Fibroblast of gingiva (primary cell): ENCODE measurements at regions not wholly inside any gene's neighbourhood (a gene's known extent, or its start where the extent isn't known, plus 50 kb on each side); places are given as distances from the start of the nearest gene placed in this dataset.
"Not testable (repeated sequence)": the region's sequence is repeated elsewhere in the genome, so short reads cannot be mapped to it uniquely, and the experiment has no call there.

Experiments
- DNase-seq: peaks from one replicate; pipeline ENCODE4 v3.0.0-alpha.2; 2011; ENCODE audit warnings: low read depth

DNA sequence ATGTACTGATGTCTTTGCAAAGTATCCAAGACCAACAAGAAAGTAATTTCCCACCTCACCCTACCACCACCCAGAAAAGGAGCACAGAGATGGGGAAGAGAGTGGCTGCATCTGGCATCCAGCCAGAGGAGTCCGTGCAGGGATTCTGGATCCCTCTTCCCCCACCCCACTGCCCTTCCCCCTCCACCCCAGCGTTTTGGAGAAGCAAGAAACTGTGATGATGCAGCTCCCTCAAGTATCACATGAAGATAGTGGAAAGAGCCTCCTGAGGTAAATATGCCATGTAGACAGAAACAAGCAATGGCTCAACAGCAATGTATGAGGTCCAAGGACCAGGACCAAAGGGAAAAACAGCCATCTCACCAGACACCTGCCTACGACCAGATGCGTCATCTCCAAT is 153.8 kb downstream of the DEPDC1B start:
- no peak for DNase-seq

DNA sequence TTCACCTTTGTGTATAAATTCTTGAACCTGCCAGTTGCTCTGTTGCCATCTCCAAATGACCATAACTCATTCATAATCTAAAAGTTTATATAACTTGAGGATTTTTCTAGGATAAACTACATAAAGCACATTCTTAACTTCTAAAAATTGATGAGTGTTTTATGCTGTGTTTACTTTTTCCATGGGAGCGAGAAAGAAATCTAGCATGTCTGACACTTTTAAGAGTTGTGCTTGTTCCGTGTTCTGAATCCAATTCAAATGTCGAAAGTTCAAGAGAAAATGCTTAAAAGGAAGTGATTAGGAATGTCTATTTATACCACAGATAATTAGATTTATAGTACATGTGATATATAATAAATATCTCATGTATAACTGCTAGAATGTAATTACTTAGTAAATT is 154.4 kb downstream of the DEPDC1B start:
- DNase-seq, result no peak

DNA sequence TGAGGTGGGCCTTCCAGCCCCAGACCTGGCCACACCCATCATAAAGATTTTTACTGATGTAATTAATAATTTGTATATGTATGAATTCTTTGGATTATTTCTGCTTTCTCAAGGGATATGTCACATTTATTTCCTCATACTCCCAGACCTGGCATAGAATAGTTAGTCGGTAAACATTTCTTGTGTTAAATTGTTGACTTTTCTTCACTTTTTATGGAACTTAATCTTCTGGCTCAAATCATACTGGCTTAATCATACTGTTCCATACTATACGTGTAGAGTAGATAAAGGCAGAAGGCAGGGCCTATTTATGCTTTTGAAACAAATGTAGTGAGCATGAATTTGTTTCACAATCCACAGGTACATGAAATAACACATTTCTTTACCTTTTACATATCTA is 155.8 kb downstream of the DEPDC1B start:
- DNase-seq, result no peak

DNA sequence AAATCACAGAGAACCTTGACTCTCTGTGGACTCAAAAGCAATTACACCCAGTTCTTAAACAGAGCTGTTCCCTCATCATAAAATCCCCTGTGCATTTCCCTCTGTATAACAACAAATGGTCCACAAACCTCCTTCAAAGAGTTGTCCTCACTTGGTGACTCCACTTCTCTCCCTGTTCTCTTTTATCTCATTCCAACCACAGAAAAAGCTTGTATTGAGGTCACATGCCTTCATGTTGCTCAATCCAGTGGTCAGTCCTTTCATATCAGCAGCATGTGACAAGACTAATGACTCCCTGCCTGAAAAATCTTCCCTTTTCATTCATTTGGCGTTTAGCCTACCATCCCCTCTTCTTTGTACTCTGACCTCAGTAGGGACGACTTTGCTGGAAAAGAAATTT is 158.0 kb downstream of the DEPDC1B start:
- peak; percentile 12 for DNase-seq

DNA sequence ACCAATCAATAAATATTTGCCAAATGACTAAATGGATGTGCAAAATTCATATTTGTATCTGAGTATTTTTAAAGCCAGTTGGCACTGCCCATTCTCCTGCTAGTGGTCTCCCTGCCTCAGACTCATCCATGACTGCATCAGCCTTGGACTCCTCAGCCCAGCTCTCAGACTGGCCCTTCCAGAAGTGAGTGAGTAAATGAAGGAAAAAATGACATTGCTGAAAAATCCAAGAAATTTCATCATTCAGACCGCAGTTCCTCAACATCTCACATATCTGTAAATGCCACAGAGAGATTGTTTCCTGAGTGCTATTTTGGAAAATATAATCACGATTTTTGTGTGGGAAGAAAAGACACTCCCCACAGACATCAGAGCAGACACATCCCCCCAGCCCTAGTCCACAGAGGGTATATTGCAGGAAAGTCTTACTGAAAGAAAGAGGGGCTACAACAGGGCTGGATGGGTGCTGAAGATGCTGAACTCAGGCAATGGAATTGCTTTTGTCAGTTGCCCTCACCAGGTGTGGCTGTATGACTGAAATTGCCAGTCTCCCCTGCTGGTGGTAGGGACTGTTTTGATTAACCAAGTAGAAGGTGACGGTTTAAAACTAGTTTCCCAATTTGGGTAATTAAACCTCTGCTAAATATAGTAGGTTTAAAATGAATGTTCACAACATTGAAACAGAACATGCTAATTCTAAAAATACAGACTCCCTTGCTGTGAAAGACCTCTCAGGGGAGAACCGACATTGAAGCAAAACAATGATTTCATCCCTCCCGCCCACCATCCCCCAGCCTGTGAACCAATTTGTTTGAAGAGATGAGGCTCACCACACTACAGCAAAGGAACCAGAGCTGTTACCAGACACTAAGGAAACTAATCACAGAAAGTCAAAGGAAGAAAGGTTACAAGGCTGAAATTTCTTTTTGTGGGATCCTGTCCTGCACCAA is 158.8 kb downstream of the DEPDC1B start:
- no peak for DNase-seq

DNA sequence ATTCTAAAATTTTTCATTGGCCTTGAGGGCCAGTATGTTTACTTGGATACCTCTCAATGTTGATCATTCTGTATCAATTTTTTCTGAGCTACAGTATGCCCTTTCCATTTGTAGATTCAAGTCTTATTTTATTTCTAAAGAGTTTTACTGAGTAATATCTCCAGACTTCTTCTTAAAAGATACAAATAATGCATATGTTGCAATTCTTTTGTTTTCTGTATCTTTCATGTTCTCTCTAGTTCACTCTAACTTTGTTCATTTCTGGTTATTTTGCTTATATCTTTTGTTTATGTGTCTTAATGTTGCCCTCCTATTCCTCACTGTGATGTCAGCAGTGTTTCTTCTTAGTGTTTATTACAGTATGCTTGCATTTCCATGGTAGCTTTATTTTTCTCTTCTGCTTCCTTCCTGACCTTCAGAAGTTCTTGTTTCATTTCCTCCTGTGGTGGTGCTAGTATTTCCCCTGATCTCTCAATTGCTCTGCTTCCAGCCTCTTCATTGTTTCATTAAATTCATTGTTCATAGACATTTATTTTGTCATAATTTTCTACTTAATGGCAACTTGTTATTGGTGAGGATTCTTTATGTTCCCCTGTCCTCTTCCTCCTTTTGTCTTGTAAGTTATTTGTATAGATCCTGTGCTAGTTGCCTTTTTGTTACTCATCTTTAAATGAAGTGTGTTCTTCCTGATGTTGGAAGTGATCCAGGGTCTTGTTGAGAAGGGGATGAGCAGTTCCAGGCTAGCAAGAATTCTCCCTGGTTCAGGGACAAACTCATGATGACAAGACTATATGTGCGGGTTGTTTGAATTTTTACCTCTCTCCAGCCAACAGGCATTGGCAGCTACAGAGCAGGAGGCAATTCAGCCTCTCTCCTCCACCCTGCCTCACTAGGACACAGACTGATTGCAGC is 160.8 kb downstream of the DEPDC1B start:
- no peak for DNase-seq

DNA sequence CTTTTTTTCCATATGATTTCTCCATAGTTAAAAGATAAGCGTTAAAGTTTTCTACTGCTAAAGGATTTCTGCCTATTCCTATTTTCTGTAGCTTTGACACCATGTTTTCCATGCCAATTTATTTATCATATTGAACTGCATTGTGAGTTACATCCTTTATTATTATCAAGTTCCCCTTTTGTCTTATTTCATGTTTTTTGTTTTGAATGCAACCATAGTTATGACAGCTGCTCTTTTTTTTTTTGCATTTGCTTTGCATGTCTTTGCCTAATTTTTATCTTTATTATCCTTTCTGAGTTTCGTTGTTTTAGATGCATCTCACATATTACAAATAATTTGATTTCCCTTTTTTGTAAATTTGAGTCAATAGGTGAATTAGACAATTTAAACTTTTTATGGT is 161.5 kb downstream of the DEPDC1B start:
- no peak for DNase-seq

DNA sequence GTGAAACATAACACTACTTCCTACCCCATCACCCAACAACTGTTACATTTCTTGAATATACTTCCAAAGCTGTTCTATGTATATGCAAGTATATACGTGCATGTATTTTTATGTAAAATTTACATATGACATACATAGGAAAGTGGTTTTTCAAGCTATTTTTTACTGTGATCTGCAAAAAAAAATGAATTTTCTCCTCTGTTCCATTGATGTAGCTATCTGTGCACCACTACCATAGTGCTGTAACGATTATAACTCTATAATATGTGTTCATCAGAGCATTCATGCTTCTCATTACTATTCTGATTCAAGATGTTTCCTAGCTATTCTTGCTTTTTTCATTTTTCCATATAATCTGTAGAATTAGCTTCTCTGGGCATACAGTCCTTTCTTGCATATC is 164.0 kb downstream of the DEPDC1B start:
- no peak for DNase-seq

DNA sequence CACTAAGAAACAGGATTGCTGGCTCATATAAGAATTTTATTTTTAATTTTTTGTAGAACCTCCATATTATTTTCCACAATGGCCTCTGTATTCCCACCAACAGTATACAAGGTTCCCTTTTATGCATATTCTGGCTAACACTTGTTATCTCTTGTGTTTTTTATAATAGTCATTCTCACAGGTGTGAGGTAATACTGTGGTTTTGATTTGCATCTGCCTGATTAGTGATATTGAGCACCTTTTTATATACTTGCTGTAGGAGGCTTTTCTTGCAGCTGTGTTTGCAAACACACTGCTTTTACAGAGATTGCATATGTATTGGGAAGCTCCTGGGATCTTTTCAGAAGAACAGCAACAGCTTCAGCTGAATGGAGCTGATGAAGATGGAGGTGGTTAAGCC is 164.8 kb downstream of the DEPDC1B start:
- DNase-seq, result no peak

DNA sequence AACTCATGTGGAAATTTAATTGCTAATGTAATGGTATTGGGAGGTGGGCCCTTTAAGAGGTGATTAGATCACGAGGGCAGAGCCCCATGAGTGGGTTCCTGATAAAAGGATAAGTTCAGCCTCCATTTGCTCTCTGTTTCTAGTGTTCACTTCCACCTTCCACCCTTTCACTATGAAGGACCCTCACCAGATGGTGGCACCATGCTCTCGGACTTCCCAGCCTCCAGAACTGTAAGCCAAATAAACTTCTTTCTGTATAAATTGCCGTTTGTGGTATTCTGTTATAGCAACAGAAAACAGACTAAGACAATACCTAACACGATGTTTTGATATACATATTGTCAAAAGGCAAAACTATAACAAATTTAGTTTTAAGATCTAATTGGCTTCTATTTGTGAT is 166.2 kb downstream of the DEPDC1B start:
- no peak for DNase-seq

DNA sequence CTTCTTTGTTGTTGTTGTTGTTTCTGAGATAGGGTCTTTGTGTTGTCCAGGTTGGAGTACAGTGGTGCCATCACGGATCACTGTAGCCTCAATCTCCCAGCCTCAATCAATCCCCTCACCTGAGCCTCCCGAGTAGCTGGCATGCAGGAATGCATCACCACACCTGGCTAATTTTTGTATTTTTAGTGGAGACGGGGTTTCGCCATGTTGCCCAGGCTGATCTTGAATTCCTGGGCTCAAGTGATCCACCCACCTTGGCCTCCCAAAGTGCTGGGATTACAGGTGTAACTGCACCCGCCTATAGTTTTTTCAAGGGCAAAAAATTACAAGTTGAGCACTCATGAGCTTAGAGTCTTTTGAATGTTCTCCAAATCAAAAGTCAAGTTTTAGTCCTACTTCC is 167.2 kb downstream of the DEPDC1B start:
- not testable (repeated sequence) for DNase-seq

DNA sequence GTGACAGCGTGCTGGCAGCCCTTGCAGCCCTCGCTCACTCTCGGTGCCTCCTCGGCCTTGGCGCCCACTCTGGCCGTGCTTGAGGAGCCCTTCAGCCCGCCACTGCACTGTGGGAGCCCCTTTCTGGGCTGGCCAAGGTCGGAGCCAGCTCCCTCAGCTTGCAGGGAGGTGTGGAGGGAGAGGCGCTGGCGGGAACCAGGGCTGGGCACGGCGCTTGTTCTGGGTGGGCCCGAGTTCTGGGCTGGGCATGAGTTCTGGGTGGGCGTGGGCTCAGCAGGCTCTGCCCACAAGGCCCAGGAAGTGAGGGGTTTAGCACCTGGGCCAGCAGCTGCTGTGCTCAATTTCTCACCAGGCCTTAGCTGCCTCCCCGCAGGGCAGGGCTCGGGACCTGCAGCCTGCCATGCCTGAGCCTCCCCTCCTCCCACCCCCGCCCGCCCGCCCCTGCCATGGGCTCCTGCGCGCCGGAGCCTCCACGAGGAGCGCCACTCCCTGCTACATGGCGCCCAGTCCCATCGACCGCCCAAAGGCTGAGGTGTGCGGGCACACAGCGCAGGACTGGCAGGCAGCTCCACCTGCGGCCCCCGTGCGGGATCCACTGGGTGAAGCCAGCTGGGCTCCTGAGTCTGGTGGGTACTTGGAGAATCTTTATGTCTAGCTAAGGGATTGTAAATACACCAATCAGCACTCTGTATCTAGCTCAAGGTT is 169.7 kb downstream of the DEPDC1B start:
- not testable (repeated sequence) for DNase-seq

DNA sequence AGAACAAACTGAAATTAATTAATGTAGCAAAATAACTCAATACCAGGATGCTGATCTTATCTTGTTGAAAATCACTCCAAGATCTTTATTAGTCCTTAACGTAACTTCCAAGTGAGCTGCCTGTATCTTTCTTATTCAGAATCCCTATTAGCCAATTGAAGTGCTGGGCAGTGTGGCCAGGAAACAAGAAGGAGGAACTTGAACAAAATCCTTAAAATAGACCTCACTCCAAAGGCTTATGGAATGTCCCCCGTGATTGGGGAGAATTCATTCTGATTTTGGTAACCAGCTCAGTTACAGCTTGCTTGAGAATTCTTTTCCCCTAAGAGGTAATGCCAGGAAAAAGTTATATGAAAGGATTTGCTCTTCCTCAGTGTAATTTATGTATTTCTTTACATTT is 171.0 kb downstream of the DEPDC1B start:
- no peak for DNase-seq

DNA sequence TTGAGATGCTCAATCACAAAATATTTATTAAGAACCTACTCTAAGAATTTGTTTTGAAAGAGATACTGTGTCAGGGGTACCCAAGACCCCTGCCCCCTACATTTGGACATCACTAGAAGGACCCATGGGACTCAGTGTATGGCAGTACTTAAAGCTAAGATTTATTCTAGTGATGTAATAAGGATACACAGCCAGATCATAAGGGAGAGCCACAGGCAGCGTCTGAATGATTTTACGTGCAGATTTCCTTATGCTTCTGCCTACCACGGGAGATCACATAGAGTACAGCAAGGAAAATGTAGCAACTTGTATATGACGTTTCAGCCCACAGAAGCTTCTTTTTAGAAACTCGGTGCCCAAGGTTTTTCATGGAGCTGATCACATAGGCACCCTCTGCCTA is 172.9 kb downstream of the DEPDC1B start:
- no peak for DNase-seq

DNA sequence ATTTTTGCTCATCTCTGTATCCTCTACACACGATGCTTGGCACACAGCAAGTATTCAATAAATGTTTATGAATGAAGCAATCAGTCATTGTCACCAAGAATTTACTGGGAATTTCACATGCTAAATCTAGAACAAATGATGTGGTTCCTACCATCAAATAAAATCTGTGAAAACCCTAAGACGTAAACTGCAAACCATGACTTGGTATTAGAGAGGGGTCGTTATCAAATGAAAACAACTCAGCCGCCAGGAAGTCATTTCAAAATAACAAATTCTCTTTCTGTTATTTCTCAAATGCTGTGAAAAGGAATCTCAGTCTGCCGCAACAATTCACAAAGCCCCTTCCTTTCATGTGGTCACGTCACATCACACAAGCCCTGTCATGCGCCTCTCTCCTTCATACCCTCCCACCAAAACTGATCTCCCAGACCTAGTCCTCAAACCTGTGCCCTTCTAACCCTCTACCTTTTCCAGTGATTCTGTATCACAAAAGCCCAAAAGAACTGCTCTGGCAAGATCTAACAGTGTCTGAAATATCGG is 173.6 kb downstream of the DEPDC1B start:
- DNase-seq, result no peak

DNA sequence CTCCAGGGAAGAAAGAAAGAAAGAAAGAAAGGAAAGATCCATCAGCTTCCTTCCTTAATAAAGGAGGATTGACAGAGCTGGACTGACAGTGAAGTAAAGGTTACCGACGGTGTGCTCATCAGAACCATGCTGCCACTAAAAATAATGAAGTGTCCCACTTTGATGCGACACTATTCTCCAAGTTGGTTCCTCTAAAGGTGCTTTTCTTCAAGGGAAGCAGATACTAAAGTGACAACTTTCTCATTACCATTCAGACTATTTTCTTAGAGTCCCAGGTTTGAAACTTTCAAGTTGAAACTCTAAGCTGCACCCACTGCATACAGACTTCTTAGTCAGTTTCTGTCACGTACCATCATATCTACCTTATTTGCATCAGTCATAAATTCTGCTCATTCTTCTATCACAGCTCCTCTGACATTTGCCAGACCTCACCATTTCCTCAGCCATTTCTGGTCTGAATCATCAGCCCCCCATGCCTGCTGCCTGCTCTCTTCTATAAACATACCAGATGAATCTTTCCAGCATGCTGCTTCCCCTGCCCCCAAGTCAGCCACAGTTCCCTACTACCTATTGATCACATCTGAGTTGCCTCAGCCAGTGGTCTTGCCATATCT is 177.6 kb downstream of the DEPDC1B start:
- DNase-seq, result no peak

DNA sequence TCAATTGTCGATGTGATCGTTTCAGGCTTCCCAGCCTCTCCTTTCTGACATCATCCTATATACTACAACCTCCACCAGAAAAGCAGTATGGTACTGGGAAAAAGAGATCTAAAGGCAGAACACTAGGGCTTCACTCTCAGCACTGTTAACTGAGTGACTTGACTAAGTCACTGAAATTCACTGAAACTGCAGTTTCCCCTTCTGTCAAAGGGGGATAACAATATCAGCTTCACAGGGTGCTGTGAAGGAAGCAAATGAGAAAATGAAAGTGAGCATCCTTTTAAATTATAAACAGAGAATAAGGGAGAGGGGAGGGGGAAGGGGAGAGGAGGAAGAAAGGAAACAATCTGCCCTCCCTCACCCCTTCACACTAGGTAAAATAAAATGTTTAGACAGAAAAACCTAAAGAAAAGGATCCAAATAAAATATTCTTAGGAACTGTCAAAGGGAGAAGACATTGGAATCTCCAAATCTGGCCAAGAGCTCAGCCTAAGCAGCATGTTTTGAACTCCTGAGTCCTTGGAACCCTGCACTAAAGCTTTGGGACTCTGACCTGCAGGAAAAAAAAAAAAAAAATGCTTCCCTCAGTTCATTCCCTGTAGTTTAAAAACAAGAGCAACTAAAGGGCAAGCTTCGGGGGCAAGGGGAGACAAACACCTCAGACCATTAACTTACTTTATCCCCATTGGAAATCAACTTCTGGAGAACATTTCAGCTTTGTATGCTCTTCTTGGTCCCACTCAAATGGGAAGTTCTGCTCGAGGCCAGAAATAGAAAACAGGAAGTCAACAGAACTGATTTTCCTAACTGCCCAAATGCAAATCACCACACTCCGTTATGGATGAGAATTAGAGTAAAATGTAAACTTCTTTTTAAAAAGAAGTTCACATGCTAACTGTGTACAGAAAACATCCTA is 178.3 kb downstream of the DEPDC1B start:
- no peak for DNase-seq

DNA sequence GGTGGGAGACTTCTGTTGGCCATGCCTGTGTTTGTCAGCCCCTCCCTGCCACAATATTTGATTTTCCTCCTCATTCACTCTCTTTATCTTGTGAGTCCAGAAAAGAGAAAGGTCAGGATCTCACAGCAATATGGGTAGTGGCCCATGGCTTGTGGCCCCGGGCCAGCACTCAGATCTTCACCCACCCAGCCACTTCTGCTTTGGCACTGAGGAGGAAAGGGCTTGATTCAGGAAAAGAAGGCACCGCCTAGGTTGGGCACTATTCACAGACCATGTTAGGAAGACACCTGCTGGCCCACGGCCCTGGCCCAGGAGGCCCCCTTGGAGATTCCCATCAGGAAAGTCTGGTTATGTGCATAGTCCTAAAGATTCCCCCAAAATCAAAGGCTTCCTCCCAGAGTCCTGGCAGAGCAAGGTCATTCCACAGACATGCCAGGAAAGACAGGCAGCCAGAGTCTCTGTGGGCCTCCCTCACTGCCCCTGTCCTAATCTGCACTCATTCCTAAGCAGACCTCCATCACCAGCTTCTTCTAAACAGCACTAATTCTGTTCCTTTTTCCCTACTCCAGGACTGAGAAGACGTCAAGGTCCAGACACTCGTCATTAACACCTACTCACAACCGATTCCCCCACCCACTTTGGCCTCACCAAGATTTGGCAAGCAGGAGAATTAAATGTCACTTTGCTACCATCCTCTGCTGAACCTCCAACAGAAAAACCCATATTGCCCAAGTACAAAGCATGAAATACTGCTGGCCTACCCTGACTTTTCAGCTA is 179.3 kb downstream of the DEPDC1B start:
- DNase-seq, result no peak

DNA sequence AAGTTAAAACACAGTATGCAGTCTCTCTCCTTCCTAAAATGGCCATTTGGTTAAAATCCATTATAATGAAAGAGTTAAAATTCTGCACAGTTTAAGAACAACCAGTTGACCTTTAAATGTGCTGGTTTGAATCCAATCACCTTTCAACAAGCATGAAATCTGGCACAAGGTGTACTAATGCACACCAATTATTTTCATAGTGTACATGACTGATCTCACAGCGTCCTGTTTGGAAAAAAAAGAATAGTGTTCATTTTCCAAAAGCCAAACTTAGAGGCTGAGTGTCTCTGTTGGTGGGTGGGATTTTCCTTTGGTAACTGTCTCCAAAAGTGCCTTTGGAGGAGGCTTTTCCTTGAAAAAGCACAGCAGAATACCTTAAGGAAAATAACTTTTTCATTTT is 180.6 kb downstream of the DEPDC1B start:
- no peak for DNase-seq

DNA sequence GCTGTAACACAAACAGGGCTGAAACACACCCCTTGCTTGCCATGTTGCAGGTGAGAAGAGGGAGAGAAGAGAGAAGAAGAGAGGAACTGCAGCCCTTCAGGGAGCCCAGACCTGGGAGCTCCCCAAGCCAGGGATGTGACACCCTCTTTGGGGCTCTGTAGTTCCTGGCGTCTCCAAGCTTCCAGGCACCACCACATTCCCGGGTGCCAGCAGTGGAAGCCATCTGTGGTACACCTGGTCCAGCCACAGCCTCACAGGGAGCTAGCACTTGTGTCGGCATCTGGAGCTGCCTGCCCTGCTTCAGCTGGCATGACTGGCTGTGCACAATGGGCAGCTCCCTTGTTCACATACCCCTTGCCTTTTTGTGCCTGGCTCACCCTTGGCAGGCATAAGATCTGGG is 182.1 kb downstream of the DEPDC1B start:
- no peak for DNase-seq
